Tibial nerve (tissue), 4 donors: ENCODE measurements at regions not wholly inside any gene's neighbourhood (a gene's known extent, or its start where the extent isn't known, plus 50 kb on each side); places are given as distances from the start of the nearest gene placed in this dataset.

Experiments
- DNase-seq, 2 donors: peaks; one replicate each; pipeline ENCODE4 v3.0.0-alpha.2; 2019; ENCODE audit warnings: low spot score in 2 of 2
- H3K27ac ChIP-seq, 4 donors: fragments of 200-600 bp; sonication (generic) in 3 of 4; one replicate each; pipeline ENCODE4 v1.5.1; 2017 to 2019; ENCODE audit warnings: mild to moderate bottlenecking in 1 of 4
- H3K27me3 ChIP-seq, 2 donors: fragments of 200-600 bp; sonication (generic) in 1 of 2; one replicate each; pipeline versions ENCODE4 v1.5.1 to v1.6.0; 2017 to 2019
- H3K36me3 ChIP-seq, 3 donors: fragments of 200-600 bp; sonication (generic); one replicate each; pipeline ENCODE4 v1.5.1; 2018 to 2019
- H3K4me1 ChIP-seq, 4 donors: fragments of 200-600 bp; sonication (generic) in 3 of 4; one replicate each; pipeline ENCODE4 v1.5.1; 2017 to 2019
- H3K4me3 ChIP-seq, 4 donors: fragments of 200-600 bp; sonication (generic) in 3 of 4; one replicate each; pipeline ENCODE4 v1.5.1; 2017 to 2019; ENCODE audit warnings: mild to moderate bottlenecking in 1 of 4, moderate library complexity in 1 of 4
- H3K9me3 ChIP-seq, 4 donors: fragments of 200-600 bp; sonication (generic) in 3 of 4; one replicate each; pipeline ENCODE4 v1.5.1; 2017 to 2019
- EP300 ChIP-seq, 2 donors: sonication (generic); formaldehyde crosslinking; IDR thresholded peaks; one replicate each; pipeline ENCODE4 v1.6.1; 2017; ENCODE audit warnings: antibody characterized with exemption in 2 of 2, mild to moderate bottlenecking in 1 of 2
- POLR2A ChIP-seq, 2 donors: fragments of 450-650 bp; IDR thresholded peaks; one replicate each; pipeline ENCODE4 v1.6.1; 2017; ENCODE audit warnings: antibody characterized with exemption in 2 of 2, mild to moderate bottlenecking in 2 of 2, moderate library complexity in 2 of 2
- WGBS, 2 donors: methylation state at CpG; one replicate each; pipeline ENCODE4 v1.1.5; 2018; 5-methylcytosine and 5-hydroxymethylcytosine counted together
- TF ChIP-seq, protein P1 (sequence below), 5 experiments: fragments of 200-600 bp in 3 of 5; fragments of 450-650 bp in 2 of 5; sonication (generic) in 3 of 5; IDR thresholded peaks; one replicate each; pipeline ENCODE4 v1.5.1; 2016 to 2019; ENCODE audit warnings: antibody characterized with exemption in 5 of 5, mild to moderate bottlenecking in 3 of 5, moderate library complexity in 2 of 5

DNA sequence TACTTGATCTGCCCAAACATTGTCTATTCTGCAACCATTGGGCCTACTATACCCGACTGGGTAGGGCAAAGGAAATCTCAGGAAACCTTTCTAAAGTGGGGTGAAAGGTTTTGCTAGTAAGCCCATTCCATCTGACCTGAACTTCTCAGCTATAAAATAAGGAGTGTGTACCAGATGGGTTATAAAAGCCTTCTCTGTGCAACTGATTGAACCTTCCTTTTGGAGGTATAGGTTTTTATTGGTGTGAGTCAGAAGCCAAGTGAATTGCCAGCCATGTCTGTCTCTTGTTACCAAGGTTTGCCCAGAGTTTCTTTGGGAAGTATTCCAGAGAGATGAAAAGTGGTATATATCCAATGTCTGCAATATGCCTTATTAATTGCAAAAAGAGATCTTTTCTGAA is 1271.0 kb upstream of the WWC1 start:
- Histone ChIP-seq H3K4me1 (no peaks in the 10 kb centered on the region), H3K36me3 (no peaks in the 10 kb centered on the region), H3K27ac (no peak overlapping the region), H3K27me3 (no peaks in the 10 kb centered on the region), H3K4me3 (no peak overlapping the region), H3K9me3 (no peaks in the 10 kb centered on the region)
- DNase-seq = no peak
- TF ChIP-seq, protein P1, sequence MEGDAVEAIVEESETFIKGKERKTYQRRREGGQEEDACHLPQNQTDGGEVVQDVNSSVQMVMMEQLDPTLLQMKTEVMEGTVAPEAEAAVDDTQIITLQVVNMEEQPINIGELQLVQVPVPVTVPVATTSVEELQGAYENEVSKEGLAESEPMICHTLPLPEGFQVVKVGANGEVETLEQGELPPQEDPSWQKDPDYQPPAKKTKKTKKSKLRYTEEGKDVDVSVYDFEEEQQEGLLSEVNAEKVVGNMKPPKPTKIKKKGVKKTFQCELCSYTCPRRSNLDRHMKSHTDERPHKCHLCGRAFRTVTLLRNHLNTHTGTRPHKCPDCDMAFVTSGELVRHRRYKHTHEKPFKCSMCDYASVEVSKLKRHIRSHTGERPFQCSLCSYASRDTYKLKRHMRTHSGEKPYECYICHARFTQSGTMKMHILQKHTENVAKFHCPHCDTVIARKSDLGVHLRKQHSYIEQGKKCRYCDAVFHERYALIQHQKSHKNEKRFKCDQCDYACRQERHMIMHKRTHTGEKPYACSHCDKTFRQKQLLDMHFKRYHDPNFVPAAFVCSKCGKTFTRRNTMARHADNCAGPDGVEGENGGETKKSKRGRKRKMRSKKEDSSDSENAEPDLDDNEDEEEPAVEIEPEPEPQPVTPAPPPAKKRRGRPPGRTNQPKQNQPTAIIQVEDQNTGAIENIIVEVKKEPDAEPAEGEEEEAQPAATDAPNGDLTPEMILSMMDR (IDR thresholded peaks at IDR 0.05) = no peak
- TF ChIP-seq POLR2A (IDR thresholded peaks at IDR 0.05) = no peak
- TF ChIP-seq EP300 (IDR thresholded peaks at IDR 0.05) = no peak
- 63 to 64% methylated on average over 1 of the region's 1 CpG for WGBS, 2 donors

DNA sequence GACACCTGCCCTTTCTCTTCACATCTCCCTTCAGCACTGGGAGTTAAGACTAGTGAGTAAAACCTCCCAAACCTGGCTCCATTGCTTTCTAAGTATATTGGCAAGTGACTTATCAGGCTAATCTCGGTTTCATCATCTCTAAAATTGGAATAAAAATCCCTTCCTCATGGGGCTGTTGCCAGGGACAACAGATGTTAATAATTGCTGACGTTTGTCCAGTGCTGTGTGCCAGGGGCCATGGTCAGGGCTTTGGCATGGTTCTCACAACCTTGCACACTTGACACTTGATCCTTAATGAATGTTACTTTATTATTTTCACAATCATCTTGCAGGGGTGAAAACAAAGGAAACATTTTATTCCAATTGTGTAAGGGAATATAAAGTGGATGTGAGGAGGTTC is 1262.0 kb upstream of the WWC1 start:
- 3 to 17% methylated on average over 2 of the region's 2 CpGs for WGBS, 2 donors
- no peak for TF ChIP-seq POLR2A (IDR thresholded peaks at IDR 0.05)
- TF ChIP-seq, protein P1 (IDR thresholded peaks at IDR 0.05) = no peak
- Histone ChIP-seq H3K4me1 (peaks cover 0 to 7% (median 0%) of the 10 kb centered on the region in 4 donors), H3K4me3 (no peak overlapping the region), H3K27me3 (no peaks in the 10 kb centered on the region), H3K36me3 (no peaks in the 10 kb centered on the region), H3K9me3 (no peaks in the 10 kb centered on the region), H3K27ac (no peak overlapping the region)
- DNase-seq = no peak

- DNase-seq = no peak
- WGBS, 2 donors = 85 to 89% methylated on average over 17 of the region's 17 CpGs
These were observed 1260.8 kb upstream of the WWC1 start for GRCh38 chr5:167030500-167031120.

GRCh38 chr5:167036585-167036984 is 1254.9 kb upstream of the WWC1 start:
- no peaks in the 10 kb centered on the region for H3K36me3 ChIP-seq
- no peaks in the 10 kb centered on the region for H3K4me1 ChIP-seq
- H3K4me3 ChIP-seq = no peak overlapping the region
- DNase-seq = no peak
- 80 to 90% methylated on average over 4 of the region's 4 CpGs for WGBS, 2 donors
- no peak overlapping the region for H3K27ac ChIP-seq
- H3K9me3 ChIP-seq = no peaks in the 10 kb centered on the region
- no peaks in the 10 kb centered on the region for H3K27me3 ChIP-seq
- TF ChIP-seq POLR2A (IDR thresholded peaks at IDR 0.05) (no peak), EP300 (IDR thresholded peaks at IDR 0.05) (no peak)
- TF ChIP-seq, protein P1 (IDR thresholded peaks at IDR 0.05) = no peak

More at GRCh38 chr5:167030500-167031120, 1260.8 kb upstream of the WWC1 start:
- TF ChIP-seq POLR2A (IDR thresholded peaks at IDR 0.05) (no peak), EP300 (IDR thresholded peaks at IDR 0.05) (no peak)
- TF ChIP-seq, protein P1 (IDR thresholded peaks at IDR 0.05) = no peak
- Histone ChIP-seq H3K27ac (no peak overlapping the region), H3K27me3 (no peaks in the 10 kb centered on the region), H3K9me3 (no peaks in the 10 kb centered on the region), H3K4me1 (peaks cover 0 to 7% (median 0%) of the 10 kb centered on the region in 4 donors), H3K36me3 (no peaks in the 10 kb centered on the region), H3K4me3 (no peak overlapping the region)

DNA sequence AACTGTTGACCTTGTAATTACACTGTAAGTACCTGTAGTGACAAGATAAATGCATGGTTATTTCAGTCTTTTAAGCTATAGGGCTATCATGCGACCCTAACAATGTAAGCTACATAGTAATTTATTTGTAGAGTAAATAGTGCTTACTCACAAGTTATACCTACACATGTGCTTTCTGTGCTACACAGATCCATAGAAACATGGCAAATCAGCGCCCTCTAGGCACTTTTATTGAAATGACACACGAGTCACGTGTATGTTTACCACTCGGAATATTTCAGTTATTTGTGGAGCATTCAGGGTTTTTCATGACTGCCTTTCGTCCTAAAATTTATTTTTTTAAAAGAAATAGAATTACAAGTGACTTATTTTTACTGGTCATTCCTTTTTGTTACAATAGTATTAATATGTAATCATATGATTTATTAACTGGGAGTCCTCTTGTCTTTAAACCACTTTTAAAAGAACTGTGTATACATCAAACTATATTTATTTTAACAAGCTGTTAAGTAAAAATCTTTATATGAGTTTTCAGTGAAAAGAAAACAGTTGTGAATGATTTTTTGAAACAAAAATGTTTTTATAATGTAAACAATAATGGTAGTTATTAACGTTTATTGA is 1242.3 kb upstream of the WWC1 start:
- Histone ChIP-seq H3K27ac (no peak overlapping the region), H3K9me3 (no peaks in the 10 kb centered on the region), H3K4me1 (peaks cover 0 to 13% (median 0%) of the 10 kb centered on the region in 4 donors), H3K4me3 (no peak overlapping the region), H3K36me3 (no peaks in the 10 kb centered on the region), H3K27me3 (no peaks in the 10 kb centered on the region)
- DNase-seq = peak; percentile 19 to 53
- WGBS, 2 donors = 26 to 28% methylated on average over 7 of the region's 7 CpGs
- no peak for TF ChIP-seq EP300 (IDR thresholded peaks at IDR 0.05)
- TF ChIP-seq, protein P1 (IDR thresholded peaks at IDR 0.05) = peak; percentile 43 to 58 (median 44)
